Fibroblast of skin of left biceps (primary cell): ENCODE measurements at regions not wholly inside any gene's neighbourhood (a gene's known extent, or its start where the extent isn't known, plus 50 kb on each side); places are given as distances from the start of the nearest gene placed in this dataset.

Experiments used
- DNase-seq, 2 experiments: peaks; one replicate each; pipeline ENCODE4 v3.0.0-alpha.2; 2013; ENCODE audit warnings: low read depth in 2 of 2

GRCh38 chr1:218763538-218763937 lies 410.1 kb upstream of the LYPLAL1 start:
- DNase-seq = no peak

- DNase-seq = no peak
Observed at GRCh38 chr1:218765753-218766152, 407.9 kb upstream of the LYPLAL1 start.

- DNase-seq = no peak
Observed at GRCh38 chr1:218771931-218772330, 401.7 kb upstream of the LYPLAL1 start.

GRCh38 chr1:218772575-218772974 lies 401.1 kb upstream of the LYPLAL1 start:
- DNase-seq = peak; percentile 64 to 66

- DNase-seq = no peak
Observed at GRCh38 chr1:218775501-218776021, 398.1 kb upstream of the LYPLAL1 start.

GRCh38 chr1:218778257-218779126 lies 395.2 kb upstream of the LYPLAL1 start:
- DNase-seq = no peak

GRCh38 chr1:218779341-218780100 lies 394.2 kb upstream of the LYPLAL1 start:
- no peak for DNase-seq

- no peak for DNase-seq
Observed at GRCh38 chr1:218783131-218783530, 390.5 kb upstream of the LYPLAL1 start.

GRCh38 chr1:218783916-218784315 lies 389.8 kb upstream of the LYPLAL1 start:
- no peak for DNase-seq

- DNase-seq = no peak
Observed at GRCh38 chr1:218785928-218786327, 387.8 kb upstream of the LYPLAL1 start.

- no peak for DNase-seq
Observed at GRCh38 chr1:218787826-218788225, 385.9 kb upstream of the LYPLAL1 start.

GRCh38 chr1:218796773-218797172 lies 376.9 kb upstream of the LYPLAL1 start:
- DNase-seq = no peak

GRCh38 chr1:218802799-218803198 lies 370.9 kb upstream of the LYPLAL1 start:
- no peak for DNase-seq

GRCh38 chr1:218803351-218803997 lies 370.2 kb upstream of the LYPLAL1 start:
- no peak for DNase-seq

GRCh38 chr1:218804014-218804785 lies 369.5 kb upstream of the LYPLAL1 start:
- no peak for DNase-seq

GRCh38 chr1:218809061-218809460 lies 364.6 kb upstream of the LYPLAL1 start:
- no peak for DNase-seq

- no peak for DNase-seq
Observed at GRCh38 chr1:218809625-218810024, 364.1 kb upstream of the LYPLAL1 start.

GRCh38 chr1:218810306-218810705 lies 363.4 kb upstream of the LYPLAL1 start:
- no peak for DNase-seq

GRCh38 chr1:218811497-218811896 lies 362.2 kb upstream of the LYPLAL1 start:
- no peak for DNase-seq

- no peak for DNase-seq
Observed at GRCh38 chr1:218812360-218812759, 361.3 kb upstream of the LYPLAL1 start.

GRCh38 chr1:218813237-218813636 lies 360.4 kb upstream of the LYPLAL1 start:
- DNase-seq = no peak
